GM13976 (cell line): ENCODE measurements at regions not wholly inside any gene's neighbourhood (a gene's known extent, or its start where the extent isn't known, plus 50 kb on each side); places are given as distances from the start of the nearest gene placed in this dataset.

Experiments
- DNase-seq: peaks from one replicate; pipeline ENCODE4 v3.0.0; 2012; ENCODE audit warnings: low spot score
- CTCF ChIP-seq: IDR thresholded peaks from 2 replicates; pipeline ENCODE4 v1.5.1; 2012; ENCODE audit warnings: borderline replicate concordance, mild to moderate bottlenecking; ENCODE audit not compliant: insufficient read depth; ENCODE audit errors: extremely low read depth, missing control alignments, control extremely low read depth
- in situ Hi-C: fragments of 300-500 bp; cut with MboI; formaldehyde crosslinking; loops from one replicate; pipeline ENCODE4 v1.12.0; 2022; ENCODE audit warnings: low sequenced_read_pairs, mixed read lengths, inconsistent platforms; ENCODE audit not compliant: unreplicated experiment

- in situ Hi-C loops: no loop called here
- TF ChIP-seq CTCF: no peak
- DNase-seq: no peak
Observed at GRCh38 chr2:171225302-171225980, 64.7 kb upstream of the TLK1 start.

- TF ChIP-seq CTCF: no peak
- no peak for DNase-seq
Observed at GRCh38 chr2:171217330-171217729, 56.6 kb upstream of the TLK1 start.

GRCh38 chr2:171216631-171217030 lies 55.9 kb upstream of the TLK1 start:
- in situ Hi-C loops: no loop called here

More at GRCh38 chr2:171217330-171217729, 56.6 kb upstream of the TLK1 start:
- in situ Hi-C loops: no loop called here

GRCh38 chr2:171214093-171214492 lies 53.4 kb upstream of the TLK1 start:
- DNase-seq: no peak
- in situ Hi-C loops: no loop called here
- no peak for TF ChIP-seq CTCF

More at GRCh38 chr2:171216631-171217030, 55.9 kb upstream of the TLK1 start:
- no peak for DNase-seq
- TF ChIP-seq CTCF: no peak

- no peak for TF ChIP-seq CTCF
- peak; percentile 67 for DNase-seq
- in situ Hi-C loops: no loop called here
Observed at GRCh38 chr2:171210864-171211431, 50.3 kb upstream of the TLK1 start.
